K562 (cell line): ENCODE measurements at regions not wholly inside any gene's neighbourhood (a gene's known extent, or its start where the extent isn't known, plus 50 kb on each side); places are given as distances from the start of the nearest gene placed in this dataset.

Experiments
- ARID2 ChIP-seq: fragments of 450-650 bp; IDR thresholded peaks from 2 replicates; pipeline ENCODE4 v1.6.1; 2017; ENCODE audit warnings: antibody characterized with exemption, mild to moderate bottlenecking
- CBFA2T3 ChIP-seq: fragments of 450-650 bp; IDR thresholded peaks from 2 replicates; pipeline ENCODE4 v1.6.1; 2017
- CC2D1A ChIP-seq: fragments of 450-650 bp; IDR thresholded peaks from 2 replicates; pipeline ENCODE4 v1.6.1; 2017; ENCODE audit warnings: mild to moderate bottlenecking
- CREBBP ChIP-seq: IDR thresholded peaks from one replicate; pipeline ENCODE4 v1.6.1; 2012; ENCODE audit warnings: low read depth, mild to moderate bottlenecking, control low read depth, inconsistent platforms, low read length
- ETS1 ChIP-seq: conservative IDR thresholded peaks from 2 replicates; pipeline ENCODE4 v1.6.1; 2011; ENCODE audit warnings: low read depth, mild to moderate bottlenecking, low read length; ENCODE audit not compliant: control insufficient read depth
- ETV1 ChIP-seq: fragments of 450-650 bp; conservative IDR thresholded peaks from 2 replicates; pipeline ENCODE4 v1.6.1; 2016; ENCODE audit warnings: missing genetic modification characterization, control low read depth, low read depth, missing compliant biosample characterization
- FOXA1 ChIP-seq: fragments of 450-650 bp; IDR thresholded peaks from 2 replicates; pipeline ENCODE4 v1.6.1; 2016; ENCODE audit warnings: mild to moderate bottlenecking, borderline replicate concordance
- FOXK1 ChIP-seq: sonication (generic); formaldehyde crosslinking; IDR thresholded peaks from 2 replicates; pipeline ENCODE4 v1.8.0; 2022; ENCODE audit warnings: missing genetic modification reagents, mild to moderate bottlenecking, borderline replicate concordance
- GABPB1 ChIP-seq: sonication (generic); formaldehyde crosslinking; IDR thresholded peaks from 2 replicates; pipeline ENCODE4 v1.8.0; 2022; ENCODE audit warnings: mild to moderate bottlenecking, missing genetic modification reagents
- HNRNPLL ChIP-seq: fragments of 200-400 bp; formaldehyde crosslinking; IDR thresholded peaks from 2 replicates; pipeline ENCODE4 v1.6.1; 2017; ENCODE audit warnings: low read length, low read depth, mild to moderate bottlenecking; ENCODE audit not compliant: poor library complexity, severe bottlenecking
- HOMEZ ChIP-seq: fragments of 250-450 bp; sonication (Bioruptor Pico); IDR thresholded peaks from 2 replicates; pipeline ENCODE4 v1.4.0; 2020; ENCODE audit warnings: mild to moderate bottlenecking, moderate library complexity
- JUNB ChIP-seq: fragments of 450-650 bp; formaldehyde crosslinking; conservative IDR thresholded peaks from 2 replicates; pipeline ENCODE4 v1.4.0; 2020; ENCODE audit warnings: mild to moderate bottlenecking
- MITF ChIP-seq: IDR thresholded peaks from 2 replicates; pipeline ENCODE4 v1.6.1; 2014; ENCODE audit warnings: antibody characterized with exemption
- NKRF ChIP-seq: fragments of 450-650 bp; IDR thresholded peaks from 2 replicates; pipeline ENCODE4 v1.6.1; 2016; ENCODE audit warnings: borderline replicate concordance
- NR2C1 ChIP-seq, 2 experiments: fragments of 450-650 bp; IDR thresholded peaks; 2 replicates each; pipeline ENCODE4 v1.6.1; 2017; ENCODE audit warnings: mild to moderate bottlenecking in 2 of 2, antibody characterized with exemption in 1 of 2, inconsistent platforms in 1 of 2, missing compliant biosample characterization in 1 of 2, missing genetic modification characterization in 1 of 2
- SRSF3 ChIP-seq: fragments of 200-400 bp; formaldehyde crosslinking; IDR thresholded peaks from 2 replicates; pipeline ENCODE4 v1.6.1; 2016; ENCODE audit warnings: mild to moderate bottlenecking, low read length, moderate library complexity; ENCODE audit not compliant: insufficient read depth
- TCF7 ChIP-seq: sonication (generic); IDR thresholded peaks from 2 replicates; pipeline ENCODE4 v1.6.1; 2016; ENCODE audit warnings: antibody characterized with exemption, borderline replicate concordance
- WHSC1 ChIP-seq: IDR thresholded peaks from one replicate; pipeline ENCODE4 v1.6.1; 2012; ENCODE audit warnings: low read length, control low read depth, inconsistent platforms
- ZBTB34 ChIP-seq: fragments of 250-450 bp; sonication (Bioruptor Pico); IDR thresholded peaks from 2 replicates; pipeline ENCODE4 v1.8.0; 2021; ENCODE audit warnings: mild to moderate bottlenecking, moderate library complexity
- ZNF232 ChIP-seq: sonication (generic); formaldehyde crosslinking; IDR thresholded peaks from 2 replicates; pipeline ENCODE4 v1.8.0; 2022; ENCODE audit warnings: mild to moderate bottlenecking, missing genetic modification reagents
- ZNF584 ChIP-seq: fragments of 200-800 bp; sonication (Bioruptor generic); IDR thresholded peaks from 2 replicates; pipeline ENCODE4 v1.6.1; 2016; ENCODE audit warnings: low read depth, mild to moderate bottlenecking, missing genetic modification characterization, missing compliant biosample characterization
- ZNF644 ChIP-seq: fragments of 200-800 bp; sonication (Bioruptor generic); IDR thresholded peaks from 2 replicates; pipeline ENCODE4 v1.6.1; 2016; ENCODE audit warnings: low read depth, missing genetic modification characterization, missing compliant biosample characterization
- ZNF668 ChIP-seq: fragments of 250-450 bp; sonication (Bioruptor Pico); IDR thresholded peaks from 2 replicates; pipeline ENCODE4 v1.8.0; 2022; ENCODE audit warnings: mild to moderate bottlenecking, inconsistent platforms

- TF ChIP-seq FOXA1 (no peak), NKRF (no peak), JUNB (CRISPR knock-in tag) (peak; percentile 45; the same call in 1 of the 2 replicates), ZNF584 (CRISPR knock-in tag) (no peak), HOMEZ (CRISPR knock-in tag) (no peak), GABPB1 (CRISPR knock-in tag) (no peak), ZBTB34 (CRISPR knock-in tag) (no peak), HNRNPLL (no peak), WHSC1 (no peak), ETV1 (peak; percentile 55; the same call in 1 of the 2 replicates), ETS1 (no peak), SRSF3 (no peak), TCF7 (no peak), ZNF232 (CRISPR knock-in tag) (no peak), ZNF668 (CRISPR knock-in tag) (no peak), NR2C1 (IDR thresholded peaks at IDR 0.05) (no peak), NR2C1 (tag; IDR thresholded peaks at IDR 0.05) (no peak), ZNF644 (tag) (no peak), CC2D1A (no peak), CBFA2T3 (0 out of 2 replicates have a peak, but pooled peaks have one; percentile 22), CREBBP (no peak), FOXK1 (CRISPR knock-in tag) (no peak), MITF (no peak), ARID2 (no peak)
Measured at GRCh38 chr10:63042256-63042655, 90.9 kb upstream of the NRBF2 start (continued).
